HCT116 (cell line): ENCODE measurements at regions not wholly inside any gene's neighbourhood (a gene's known extent, or its start where the extent isn't known, plus 50 kb on each side); places are given as distances from the start of the nearest gene placed in this dataset.

Experiments used
- CEBPB ChIP-seq: IDR thresholded peaks from 2 replicates; pipeline ENCODE4 v1.6.1; 2012; ENCODE audit warnings: low read depth
- CTCF ChIP-seq, 3 experiments: fragments of 200-600 bp in 1 of 3; sonication (generic) in 1 of 3; IDR thresholded peaks in 2 of 3; conservative IDR thresholded peaks in 1 of 3; 2 replicates each; pipeline ENCODE4 v1.5.1; 2012 to 2017; ENCODE audit warnings: low read depth in 2 of 3, low read length in 2 of 3, antibody characterized with exemption in 1 of 3, borderline replicate concordance in 1 of 3, control low read depth in 1 of 3, mild to moderate bottlenecking in 1 of 3, mixed read lengths in 1 of 3, mixed run types in 1 of 3, moderate library complexity in 1 of 3; ENCODE audit not compliant: insufficient read depth in 1 of 3
- EZH2 ChIP-seq: fragments of 200-600 bp; sonication (generic); IDR thresholded peaks from 2 replicates; pipeline ENCODE4 v1.6.1; 2017; ENCODE audit warnings: antibody characterized with exemption, mixed run types
- EZH2phosphoT487 ChIP-seq: fragments of 200-600 bp; IDR thresholded peaks from 2 replicates; pipeline ENCODE4 v1.6.1; 2018; ENCODE audit warnings: antibody characterized with exemption, borderline replicate concordance
- POLR2A ChIP-seq: IDR thresholded peaks from 2 replicates; pipeline ENCODE4 v1.7.0; 2011; ENCODE audit warnings: borderline replicate concordance; ENCODE audit not compliant: insufficient read depth, insufficient read length; ENCODE audit errors: extremely low read depth
- POLR2AphosphoS5 ChIP-seq: IDR thresholded peaks from 2 replicates; pipeline ENCODE4 v1.6.1; 2011; ENCODE audit warnings: mild to moderate bottlenecking, low read depth, low read length, moderate library complexity
- RAD21 ChIP-seq: IDR thresholded peaks from 2 replicates; pipeline ENCODE4 v1.6.1; 2012; ENCODE audit warnings: low read depth, mild to moderate bottlenecking
- ZFX ChIP-seq: fragments of 450-650 bp; IDR thresholded peaks from 2 replicates; pipeline ENCODE4 v1.6.1; 2017

- TF ChIP-seq POLR2A (no peak), CTCF (IDR thresholded peaks at IDR 0.05 in 2 of 3, conservative IDR thresholded peaks at IDR 0.05 in 1 of 3; ENCODE audit: borderline replicate concordance in 1 of 3, insufficient read depth in 1 of 3, low read depth in 2 of 3, low read length in 2 of 3) (no peak), EZH2phosphoT487 (no peak), RAD21 (no peak), CEBPB (no peak), EZH2 (no peak), ZFX (no peak), POLR2AphosphoS5 (no peak)
These were observed 158.4 kb upstream of the DPT start for GRCh38 chr1:168887381-168887780.
